Urinary bladder (tissue), 3 donors: ENCODE measurements at regions not wholly inside any gene's neighbourhood (a gene's known extent, or its start where the extent isn't known, plus 50 kb on each side); places are given as distances from the start of the nearest gene placed in this dataset.
"Not testable (repeated sequence)": the region's sequence is repeated elsewhere in the genome, so short reads cannot be mapped to it uniquely, and the experiment has no call there.

ENCODE experiments used
- DNase-seq: peaks from one replicate; pipeline ENCODE4 v3.0.0-alpha.2; 2015; ENCODE audit errors: extremely low spot score
- H3K27ac ChIP-seq: one replicate; pipeline ENCODE4 v1.5.1; 2013; ENCODE audit warnings: low read depth, mild to moderate bottlenecking, moderate library complexity
- H3K36me3 ChIP-seq: one replicate; pipeline ENCODE4 v1.6.1; 2013; ENCODE audit warnings: mild to moderate bottlenecking, moderate library complexity; ENCODE audit not compliant: insufficient read depth
- H3K4me1 ChIP-seq: one replicate; pipeline ENCODE4 v1.6.1; 2013; ENCODE audit warnings: mild to moderate bottlenecking, moderate library complexity; ENCODE audit not compliant: insufficient read depth
- H3K4me3 ChIP-seq: one replicate; pipeline ENCODE4 v1.5.1; 2013; ENCODE audit warnings: low read depth, low read length
- WGBS: extraction: QIAGEN DNeasy Blood & Tissue Kit; methylation state at CpG from one replicate; pipeline ENCODE4 v1.1.7; 2013; 5-methylcytosine and 5-hydroxymethylcytosine counted together
- donor health status: healthy with polysubstance abuse.
- donor health status: healthy.

- not testable (repeated sequence) for H3K4me3 ChIP-seq, H3K4me1 ChIP-seq, H3K36me3 ChIP-seq, H3K27ac ChIP-seq, DNase-seq
- WGBS, result 46% methylated on average over 3 of the region's 3 CpGs
These were observed 220.4 kb upstream of the GLRA2 start for GRCh38 chrX:14308976-14309375.

GRCh38 chrX:14303891-14304290, 225.4 kb upstream of the GLRA2 start:
- no peak for DNase-seq
- no peak overlapping the region for H3K4me3 ChIP-seq
- H3K27ac ChIP-seq, result no peak overlapping the region
- 89% methylated on average over 2 of the region's 2 CpGs for WGBS
- H3K4me1 ChIP-seq, result no peaks in the 10 kb centered on the region
- no peaks in the 10 kb centered on the region for H3K36me3 ChIP-seq

- not testable (repeated sequence) for H3K4me3 ChIP-seq, H3K4me1 ChIP-seq, H3K36me3 ChIP-seq, DNase-seq, H3K27ac ChIP-seq
- WGBS, result 96% methylated on average over 27 of the region's 28 CpGs
These were observed 226.8 kb upstream of the GLRA2 start for GRCh38 chrX:14302561-14302960.

- WGBS, result 96% methylated on average over 2 of the region's 2 CpGs
- H3K36me3 ChIP-seq, result no peaks in the 10 kb centered on the region
- H3K4me3 ChIP-seq, result no peak overlapping the region
- DNase-seq, result no peak
- H3K4me1 ChIP-seq, result no peaks in the 10 kb centered on the region
- no peak overlapping the region for H3K27ac ChIP-seq
These were observed 229.0 kb upstream of the GLRA2 start for GRCh38 chrX:14300376-14300775.

GRCh38 chrX:14295426-14295825, 233.9 kb upstream of the GLRA2 start:
- H3K4me1 ChIP-seq, result no peaks in the 10 kb centered on the region
- H3K4me3 ChIP-seq, result no peak overlapping the region
- no peaks in the 10 kb centered on the region for H3K36me3 ChIP-seq
- DNase-seq, result no peak
- H3K27ac ChIP-seq, result no peak overlapping the region

GRCh38 chrX:14291666-14292500, 237.5 kb upstream of the GLRA2 start:
- WGBS, result 76% methylated on average over 10 of the region's 10 CpGs
- H3K4me3 ChIP-seq, result no peak overlapping the region
- DNase-seq, result no peak
- H3K4me1 ChIP-seq, result no peaks in the 10 kb centered on the region
- H3K36me3 ChIP-seq, result no peaks in the 10 kb centered on the region
- H3K27ac ChIP-seq, result no peak overlapping the region

GRCh38 chrX:14290335-14290734, 239.0 kb upstream of the GLRA2 start:
- Histone ChIP-seq H3K36me3 (no peaks in the 10 kb centered on the region), H3K27ac (no peak overlapping the region), H3K4me1 (no peaks in the 10 kb centered on the region), H3K4me3 (no peak overlapping the region)
- DNase-seq, result no peak
- 77% methylated on average over 2 of the region's 2 CpGs for WGBS

- no peak overlapping the region for H3K27ac ChIP-seq
- 34% methylated on average over 1 of the region's 1 CpG for WGBS
- DNase-seq, result peak; percentile 8
These were observed 245.0 kb upstream of the GEMIN8 start for GRCh38 chrX:14274691-14275090.

GRCh38 chrX:14267216-14267615, 237.5 kb upstream of the GEMIN8 start:
- Histone ChIP-seq H3K4me1 (no peaks in the 10 kb centered on the region), H3K36me3 (no peaks in the 10 kb centered on the region), H3K27ac (no peak overlapping the region), H3K4me3 (no peak overlapping the region)
- DNase-seq, result no peak

More at GRCh38 chrX:14274691-14275090, 245.0 kb upstream of the GEMIN8 start:
- no peaks in the 10 kb centered on the region for H3K4me1 ChIP-seq
- no peak overlapping the region for H3K4me3 ChIP-seq
- H3K36me3 ChIP-seq, result no peaks in the 10 kb centered on the region

- 89% methylated on average over 1 of the region's 1 CpG for WGBS
- Histone ChIP-seq H3K4me3 (no peak overlapping the region), H3K36me3 (no peaks in the 10 kb centered on the region), H3K4me1 (no peaks in the 10 kb centered on the region), H3K27ac (no peak overlapping the region)
- DNase-seq, result no peak
These were observed 237.0 kb upstream of the GEMIN8 start for GRCh38 chrX:14266705-14267104.

GRCh38 chrX:14243823-14244222, 214.1 kb upstream of the GEMIN8 start:
- 51% methylated on average over 33 of the region's 33 CpGs for WGBS
- DNase-seq, result no peak
- H3K36me3 ChIP-seq, result no peaks in the 10 kb centered on the region
- H3K4me3 ChIP-seq, result no peak overlapping the region
- H3K27ac ChIP-seq, result no peak overlapping the region
- H3K4me1 ChIP-seq, result no peaks in the 10 kb centered on the region

GRCh38 chrX:14235004-14235403, 205.3 kb upstream of the GEMIN8 start:
- WGBS, result 56% methylated on average over 3 of the region's 3 CpGs
- no peaks in the 10 kb centered on the region for H3K4me1 ChIP-seq
- H3K27ac ChIP-seq, result no peak overlapping the region
- DNase-seq, result no peak
- no peaks in the 10 kb centered on the region for H3K36me3 ChIP-seq
- no peak overlapping the region for H3K4me3 ChIP-seq

- Histone ChIP-seq H3K36me3 (no peaks in the 10 kb centered on the region), H3K4me3 (no peak overlapping the region), H3K4me1 (no peaks in the 10 kb centered on the region), H3K27ac (no peak overlapping the region)
- no peak for DNase-seq
- 46% methylated on average over 4 of the region's 4 CpGs for WGBS
These were observed 203.0 kb upstream of the GEMIN8 start for GRCh38 chrX:14232688-14233087.

GRCh38 chrX:14228611-14229010, 198.9 kb upstream of the GEMIN8 start:
- H3K4me3 ChIP-seq, result no peak overlapping the region
- H3K4me1 ChIP-seq, result no peaks in the 10 kb centered on the region
- 90% methylated on average over 2 of the region's 2 CpGs for WGBS
- no peak overlapping the region for H3K27ac ChIP-seq
- no peak for DNase-seq
- no peaks in the 10 kb centered on the region for H3K36me3 ChIP-seq
